GM18951 (cell line): ENCODE measurements at regions not wholly inside any gene's neighbourhood (a gene's known extent, or its start where the extent isn't known, plus 50 kb on each side); places are given as distances from the start of the nearest gene placed in this dataset.
"Not testable (repeated sequence)": the region's sequence is repeated elsewhere in the genome, so short reads cannot be mapped to it uniquely, and the experiment has no call there.

Experiments
- POLR2A ChIP-seq: IDR thresholded peaks from 4 replicates; pipeline ENCODE4 v1.6.1; 2011; ENCODE audit warnings: mild to moderate bottlenecking; ENCODE audit not compliant: insufficient read length, insufficient read depth; ENCODE audit errors: extremely low read depth
- in situ Hi-C: fragments of 300-500 bp; cut with MboI; formaldehyde crosslinking; loops from one replicate; pipeline ENCODE4 v1.12.0; 2022; ENCODE audit warnings: low sequenced_read_pairs, mixed read lengths, inconsistent platforms; ENCODE audit not compliant: unreplicated experiment

DNA sequence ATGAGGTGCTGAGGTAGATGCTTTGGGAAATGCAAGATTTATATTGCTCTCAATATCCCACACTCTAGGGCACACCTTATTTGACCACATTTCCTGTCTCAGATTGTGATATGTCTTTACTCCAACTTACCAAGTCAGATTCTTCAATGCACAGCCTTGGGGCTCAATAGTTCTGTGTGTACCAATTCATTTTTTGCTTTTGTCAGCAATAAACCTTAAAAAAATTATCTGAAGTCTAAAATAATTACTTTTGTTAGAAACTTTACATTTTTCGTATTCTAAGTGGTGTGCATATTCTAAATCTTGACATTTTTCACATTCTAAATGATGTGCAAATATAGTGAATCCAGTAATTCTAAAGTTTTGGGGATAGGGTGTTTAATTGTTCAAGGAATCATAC is 447.5 kb upstream of the COX7C start:
- in situ Hi-C loops: no loop called here
- no peak for TF ChIP-seq POLR2A

DNA sequence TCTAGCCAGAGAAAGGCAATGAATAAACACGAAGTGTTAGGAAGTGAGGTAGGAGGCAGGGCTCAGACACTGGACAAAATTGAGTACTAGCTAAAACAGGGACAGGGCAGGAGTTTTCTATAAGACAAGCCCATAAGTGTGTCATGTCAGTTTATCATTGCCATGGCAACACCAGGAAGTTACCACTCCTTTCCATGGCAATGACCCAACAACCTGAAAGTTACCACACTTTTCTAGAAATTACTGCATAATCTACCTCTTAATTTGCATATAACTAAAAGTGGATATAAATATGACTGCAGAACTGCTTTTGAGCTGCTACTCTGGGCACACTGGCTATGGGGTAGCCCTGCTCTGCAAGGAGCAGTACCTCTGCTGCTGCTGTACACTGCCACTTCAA is 442.5 kb upstream of the COX7C start:
- no peak for TF ChIP-seq POLR2A
- in situ Hi-C loops: no loop called here

DNA sequence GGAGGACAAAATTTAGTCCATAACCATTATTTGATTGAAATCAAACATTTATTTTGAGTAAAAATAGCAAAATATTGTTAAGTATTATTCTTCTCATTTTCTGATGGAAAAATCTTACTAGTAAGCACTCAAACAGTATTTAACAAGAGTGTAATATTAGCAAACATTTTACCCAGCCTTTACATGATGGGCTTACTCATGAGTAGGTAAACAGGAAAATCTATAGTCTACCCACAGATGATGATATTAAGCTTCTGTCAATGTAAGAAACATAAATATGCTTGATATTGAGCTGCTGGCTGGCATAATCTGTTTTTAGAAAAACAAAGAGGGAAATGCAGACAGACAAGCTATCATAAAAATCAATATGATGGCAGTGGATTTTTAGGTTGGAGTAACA is 418.5 kb upstream of the COX7C start:
- TF ChIP-seq POLR2A: no peak
- in situ Hi-C loops: no loop called here

DNA sequence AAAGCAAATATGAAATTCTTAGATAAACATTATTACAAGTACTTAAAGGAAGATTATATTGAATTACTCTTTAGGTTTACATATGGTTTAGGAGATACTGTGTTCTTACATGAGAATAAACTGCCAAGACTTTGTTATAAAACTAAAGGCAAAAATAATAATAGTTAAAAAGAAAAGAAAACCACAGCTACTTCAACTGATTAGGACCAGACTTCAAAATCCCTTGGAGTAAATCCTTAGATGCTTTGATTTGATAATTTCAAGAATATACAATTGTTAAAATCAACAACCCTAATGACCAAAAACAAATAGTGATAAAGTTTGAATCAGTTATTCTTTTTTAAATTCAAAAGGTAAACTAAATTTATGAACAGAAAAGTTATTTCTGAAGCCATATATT is 389.6 kb upstream of the COX7C start:
- TF ChIP-seq POLR2A: no peak
- in situ Hi-C loops: no loop called here

DNA sequence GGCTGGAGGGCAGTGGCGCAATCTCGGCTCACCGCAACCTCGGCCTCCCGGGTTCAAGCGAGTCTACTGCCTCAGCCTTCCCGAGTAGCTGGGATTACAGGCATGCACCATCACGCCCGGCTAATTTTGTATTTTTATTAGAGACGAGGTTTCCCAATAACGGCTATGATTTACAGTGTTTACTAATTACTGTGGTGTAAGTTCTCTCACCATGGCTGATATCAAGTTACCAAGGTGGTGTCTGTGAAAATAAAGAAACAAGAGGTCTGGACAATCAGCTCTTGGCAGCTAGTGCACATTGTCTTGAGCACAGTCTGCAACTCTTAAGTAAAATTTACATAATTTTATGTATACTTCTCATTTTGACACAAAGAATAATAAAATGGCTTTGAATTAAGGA is 385.5 kb upstream of the COX7C start:
- TF ChIP-seq POLR2A: no peak

DNA sequence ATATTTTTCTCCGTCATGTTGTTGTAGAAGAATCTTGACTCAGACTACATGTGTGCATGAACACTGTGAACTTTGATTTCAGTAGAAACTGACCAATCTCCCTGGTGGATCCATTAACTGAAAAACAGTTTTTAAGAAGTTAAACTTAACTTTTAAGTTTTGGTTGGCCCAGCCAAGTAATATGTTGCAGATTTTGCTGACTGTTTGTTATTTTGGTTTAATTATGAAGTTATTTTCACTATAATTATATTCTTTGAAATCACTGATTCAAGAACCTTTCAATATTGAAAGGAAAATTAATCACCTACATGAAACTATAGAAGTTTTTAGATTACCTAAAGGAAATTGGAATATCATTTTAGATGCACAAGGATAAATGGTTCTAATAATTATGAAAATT is 373.6 kb upstream of the COX7C start:
- TF ChIP-seq POLR2A: no peak
- in situ Hi-C loops: no loop called here

More for the DNA sequence above, 385.5 kb upstream of the COX7C start:
- in situ Hi-C loops: no loop called here

DNA sequence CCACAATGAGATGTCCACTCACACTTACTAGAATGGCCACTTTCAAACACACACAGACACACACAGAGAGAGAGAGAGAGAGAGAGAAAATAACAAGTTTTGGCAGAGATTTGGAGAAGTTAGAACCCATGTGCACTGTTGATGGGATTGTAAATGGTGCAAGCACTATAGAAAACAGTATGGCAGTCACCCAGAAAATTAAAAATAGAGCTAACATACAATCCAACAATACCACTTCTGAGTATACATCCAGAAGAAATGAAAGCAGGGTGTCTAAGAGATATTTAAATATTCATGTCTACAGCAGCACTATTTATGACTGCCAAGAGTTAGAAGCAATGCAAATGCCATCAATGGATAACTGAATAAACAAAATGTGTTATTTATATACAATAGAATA is 359.9 kb upstream of the COX7C start:
- in situ Hi-C loops: no loop called here
- TF ChIP-seq POLR2A: no peak

DNA sequence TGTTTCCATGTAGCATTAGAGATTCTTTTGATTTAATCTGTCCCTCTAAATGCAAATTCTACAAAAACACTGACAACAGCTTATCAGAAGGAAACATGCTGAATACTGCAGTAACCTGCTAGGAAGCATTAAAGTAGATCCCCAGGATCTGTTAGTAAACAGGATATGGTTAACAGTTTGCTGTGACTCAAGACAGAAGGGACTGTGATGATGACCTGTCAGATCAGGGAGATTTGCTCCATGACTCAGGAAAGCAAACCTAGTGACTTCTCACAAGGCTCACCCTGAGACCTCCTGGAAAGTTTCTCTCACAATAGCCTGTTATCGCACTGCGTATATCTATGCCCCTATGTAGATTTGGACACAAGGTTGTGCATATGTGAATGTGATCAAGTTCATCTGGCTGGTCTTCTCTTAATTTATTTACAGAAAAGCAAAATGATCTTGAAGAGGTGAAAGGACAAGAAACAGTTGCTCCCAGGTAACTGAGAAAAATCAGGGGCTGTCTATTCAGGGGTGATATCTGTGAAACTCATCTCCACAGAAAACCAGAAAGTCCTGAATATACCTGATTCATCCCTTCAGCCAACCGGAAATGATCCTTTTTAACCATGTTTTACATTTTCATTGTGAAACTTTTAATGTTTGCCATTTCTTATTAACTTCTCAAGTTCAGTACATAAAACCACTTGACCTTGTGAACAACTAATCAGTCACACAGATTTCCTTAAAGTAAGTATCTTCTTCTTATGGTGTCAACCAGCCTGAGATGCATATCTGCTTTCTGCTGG is 333.1 kb upstream of the COX7C start:
- in situ Hi-C loops: loop anchor here (25.0 kb wide), 1 partner anchor 1997 kb away; no protein-coding TSS in a partner anchor

DNA sequence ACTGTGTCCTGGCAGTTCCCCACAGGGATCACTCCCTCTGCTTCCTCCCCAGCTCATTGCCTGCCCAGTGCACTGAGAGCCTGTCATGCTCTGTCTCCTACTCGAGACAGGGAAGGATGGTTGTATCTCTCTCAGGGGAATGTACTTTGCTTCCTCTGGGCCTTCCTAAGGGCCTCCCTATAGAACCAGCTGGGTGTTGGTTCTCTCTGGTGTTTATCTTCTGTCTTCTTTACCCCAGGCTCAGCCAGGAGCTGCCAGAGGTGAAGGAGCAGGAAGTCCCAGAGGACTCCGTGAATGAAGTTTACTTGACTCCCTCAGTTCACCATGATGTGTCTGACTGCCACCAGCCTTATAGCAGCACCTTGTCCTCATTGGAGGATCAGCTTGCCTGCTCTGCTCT is 330.3 kb upstream of the COX7C start:
- in situ Hi-C loops: loop anchor here (25.0 kb wide), 1 partner anchor 2000 kb away; no protein-coding TSS in a partner anchor

DNA sequence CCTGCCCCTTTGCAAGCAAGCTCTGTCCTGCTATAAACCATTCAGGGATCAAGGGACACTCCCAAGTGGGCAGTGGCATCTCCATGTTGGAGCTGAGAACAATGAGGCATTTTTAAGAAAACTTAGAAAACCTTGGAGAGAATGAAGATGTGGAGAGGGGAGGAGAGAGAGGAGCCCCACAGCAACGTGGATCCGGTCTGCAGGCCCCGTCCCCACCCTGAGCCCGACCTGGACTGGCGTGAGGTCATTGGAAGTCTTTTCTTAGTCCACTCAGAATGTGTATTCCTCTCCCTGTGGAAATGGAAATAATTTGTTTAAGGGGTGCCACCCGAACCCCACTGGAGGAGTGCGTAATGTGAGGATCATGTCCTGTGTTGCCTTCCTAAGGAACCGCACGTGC is 328.0 kb upstream of the COX7C start:
- in situ Hi-C loops: loop anchor here (25.0 kb wide), 1 partner anchor 2002 kb away; no protein-coding TSS in a partner anchor

DNA sequence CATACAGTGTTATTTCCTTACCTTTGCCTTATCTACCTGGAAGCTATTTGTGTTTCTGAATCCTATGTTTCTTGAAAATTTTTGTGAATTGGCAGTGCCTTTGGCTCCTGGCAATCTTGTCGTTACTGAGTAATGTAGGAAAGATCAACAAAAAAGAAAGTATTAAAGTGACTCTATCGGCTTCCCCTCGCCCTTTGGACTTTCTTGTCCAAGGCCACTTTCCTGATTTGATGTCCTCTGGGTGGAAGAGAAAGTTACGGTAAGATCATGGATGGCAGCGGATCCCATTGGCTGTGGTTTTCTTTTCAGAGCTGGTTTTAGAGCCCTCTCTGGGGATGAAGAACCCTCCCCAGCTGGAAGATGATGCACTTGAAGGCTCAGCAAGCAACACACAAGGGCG is 324.9 kb upstream of the COX7C start:
- in situ Hi-C loops: loop anchor here (25.0 kb wide), 1 partner anchor 2006 kb away; no protein-coding TSS in a partner anchor

DNA sequence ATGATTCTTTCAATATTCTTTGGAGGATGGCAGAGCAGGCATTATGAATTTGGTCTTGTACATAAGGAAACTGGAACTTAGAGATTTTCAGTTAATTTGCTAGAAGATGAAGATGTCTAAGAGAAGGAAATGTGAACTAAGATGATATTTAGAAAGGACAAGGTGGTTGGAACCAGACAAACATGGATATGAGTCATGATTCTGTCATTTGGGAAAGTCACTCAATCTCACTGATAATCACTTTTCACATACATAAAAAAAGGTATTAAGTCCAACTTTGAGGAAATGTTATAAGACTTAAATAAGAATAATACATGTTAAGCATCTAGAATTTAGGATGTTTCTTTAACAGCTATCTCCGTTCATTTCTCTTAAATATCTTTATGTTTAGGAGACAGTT is 315.1 kb upstream of the COX7C start:
- in situ Hi-C loops: not testable (repeated sequence)

DNA sequence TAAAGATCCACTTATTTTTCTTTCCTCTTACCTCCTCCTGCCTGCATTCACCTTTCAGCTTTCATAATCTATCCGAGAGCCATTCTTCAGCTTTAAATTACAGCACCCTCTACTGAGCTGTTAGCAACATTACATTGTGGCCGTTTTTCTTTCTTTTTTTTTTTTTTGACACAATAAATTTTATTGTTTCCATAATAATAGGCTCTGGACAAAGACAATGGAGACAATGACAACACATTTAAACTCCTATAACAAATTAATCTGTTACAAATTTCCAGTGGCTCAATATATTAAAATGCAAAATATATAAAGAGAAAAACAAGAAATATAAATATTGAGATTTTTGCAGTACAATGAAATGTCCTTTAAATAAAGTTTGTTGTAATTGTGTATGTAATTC is 312.7 kb upstream of the COX7C start:
- in situ Hi-C loops: not testable (repeated sequence)

DNA sequence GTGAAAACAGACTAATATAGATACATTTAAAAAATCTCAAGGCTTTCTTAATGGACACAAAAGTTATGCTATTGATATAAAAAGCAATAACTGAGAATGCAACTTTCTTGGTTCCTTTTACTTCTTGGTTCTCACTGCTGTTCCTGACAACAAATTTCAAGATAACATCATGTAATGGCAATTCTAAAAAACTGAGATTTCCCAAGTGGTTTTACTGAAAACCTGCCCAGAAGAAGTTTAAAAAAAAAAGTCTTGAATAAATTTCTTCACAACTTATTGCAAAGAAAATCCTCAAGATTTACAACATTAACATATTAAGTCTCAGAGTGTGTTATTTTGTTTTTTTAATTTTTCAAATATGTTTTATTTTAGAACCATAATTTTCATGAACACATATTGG is 302.8 kb upstream of the COX7C start:
- TF ChIP-seq POLR2A: no peak
- in situ Hi-C loops: no loop called here

DNA sequence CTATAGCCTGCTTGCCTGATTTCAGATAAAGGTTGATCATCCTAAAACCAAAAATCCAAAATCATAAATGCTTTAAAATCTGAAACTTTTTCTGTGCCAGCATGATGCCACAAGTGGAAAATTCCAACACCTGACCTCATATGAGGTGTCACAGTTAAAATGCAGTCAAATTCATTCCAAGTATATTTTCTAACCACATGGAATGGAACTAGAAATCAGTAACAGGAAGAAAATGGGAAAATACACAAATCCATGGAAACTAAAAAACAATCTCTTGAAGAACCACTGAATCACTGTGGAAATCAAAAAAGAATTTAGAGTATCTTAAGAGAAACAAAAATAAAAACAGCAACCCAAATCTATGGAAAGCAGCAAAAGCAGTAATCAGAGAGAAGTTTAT is 297.5 kb upstream of the COX7C start:
- in situ Hi-C loops: no loop called here
- no peak for TF ChIP-seq POLR2A
